ENCODE measurements at regions not wholly inside any gene's neighbourhood (a gene's known extent, or its start where the extent isn't known, plus 50 kb on each side); places are given as distances from the start of the nearest gene placed in this dataset.
"Not testable (repeated sequence)": the region's sequence is repeated elsewhere in the genome, so short reads cannot be mapped to it uniquely, and the experiment has no call there.

DNA sequence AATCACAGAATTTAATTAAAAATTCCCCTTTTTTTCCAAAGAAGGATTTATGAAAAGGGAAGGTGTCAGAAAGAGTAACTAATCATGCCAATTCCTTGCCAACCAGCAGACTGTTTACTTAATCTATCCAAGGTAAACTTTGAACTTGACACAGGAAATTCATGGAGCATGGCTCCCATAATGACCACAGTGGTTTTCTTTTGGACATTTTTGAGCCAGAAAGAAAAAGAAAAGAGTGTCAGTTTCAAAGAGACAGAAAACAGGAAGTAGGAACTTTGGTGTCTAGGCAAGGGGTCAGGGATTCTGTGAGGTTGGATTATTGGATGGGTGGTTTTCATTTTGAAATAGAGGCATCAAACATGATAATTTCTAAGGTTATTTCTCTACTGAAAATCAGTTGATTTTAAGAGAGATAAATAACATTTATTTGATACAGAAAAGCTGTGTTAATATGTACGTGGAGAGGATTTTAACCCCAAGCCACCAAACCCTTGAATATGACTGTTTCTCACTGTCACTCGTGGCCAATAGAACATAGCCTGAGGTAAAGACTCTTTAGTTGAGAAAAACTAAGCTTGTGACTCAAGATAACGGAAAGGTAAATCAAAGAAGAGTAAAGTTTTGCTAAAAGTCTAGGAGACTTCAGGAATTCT, 196.1 kb downstream of the TTC6 start:
- no peak for DNase-seq

- DNase-seq = no peak
Observed at GRCh38 chr14:37792124-37792523, 196.7 kb downstream of the TTC6 start.

GRCh38 chr14:37796703-37797416, 201.4 kb downstream of the TTC6 start:
- no peak for DNase-seq

DNA sequence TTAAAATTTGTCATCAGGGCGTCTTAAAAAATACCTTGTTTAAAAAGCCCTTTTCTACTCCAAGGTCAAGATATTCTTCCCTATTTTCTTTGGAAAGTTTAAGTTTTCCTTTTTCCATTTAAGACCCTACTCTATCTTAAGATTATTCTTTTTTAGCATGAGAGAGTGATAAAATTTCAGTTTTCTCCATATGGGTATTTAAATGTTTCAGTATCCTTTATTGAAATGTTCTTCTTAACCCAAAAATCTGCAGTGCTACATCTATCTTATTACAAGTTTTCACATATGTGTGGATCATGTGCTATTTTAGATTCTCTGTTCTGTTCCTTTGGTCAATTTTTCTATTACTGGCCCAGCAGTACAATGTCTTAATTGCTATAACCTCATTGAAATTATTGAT, 202.2 kb downstream of the TTC6 start:
- DNase-seq = no peak

DNA sequence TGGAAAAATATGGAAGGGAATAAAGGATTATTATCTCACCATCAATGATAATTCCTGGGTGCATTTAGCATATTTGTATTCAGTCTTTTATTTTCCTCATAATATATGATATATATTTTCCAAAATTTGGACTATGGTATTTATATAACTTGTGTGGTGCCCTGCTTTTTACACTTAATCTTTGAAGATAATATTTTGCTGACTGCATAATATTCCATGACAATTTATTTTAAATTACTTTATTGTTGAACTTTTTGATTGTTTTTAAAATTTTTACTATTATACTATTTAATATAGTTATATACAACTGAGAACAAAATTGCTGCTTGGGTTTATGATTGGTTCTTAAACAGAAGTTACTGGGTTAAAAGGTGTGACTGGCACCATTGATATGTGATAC, 212.3 kb downstream of the TTC6 start:
- DNase-seq = no peak

- DNase-seq = no peak
Observed at GRCh38 chr14:37810094-37810801, 214.8 kb downstream of the TTC6 start.

- DNase-seq = no peak
Observed at GRCh38 chr14:37813732-37814131, 218.3 kb downstream of the TTC6 start.

DNA sequence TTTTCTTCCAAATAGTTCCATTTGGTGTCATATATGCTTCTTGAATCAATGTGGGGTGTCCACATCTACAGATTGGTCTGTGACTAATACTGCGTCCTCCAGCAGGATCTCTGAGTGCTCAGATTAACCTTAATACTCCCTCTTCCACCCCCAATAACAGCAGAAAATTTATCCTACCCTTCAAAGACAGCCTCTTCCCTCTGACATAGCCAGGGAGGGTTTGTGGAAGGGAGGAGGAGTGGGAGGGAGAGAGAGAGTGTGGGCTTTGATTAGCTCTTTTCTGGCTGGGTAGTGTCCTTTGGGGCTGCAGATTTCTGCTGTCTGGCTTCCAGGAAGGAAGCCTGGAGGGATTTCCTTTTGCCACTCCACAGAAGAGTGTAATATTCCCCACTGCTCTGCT, 220.7 kb downstream of the TTC6 start:
- DNase-seq = no peak

DNA sequence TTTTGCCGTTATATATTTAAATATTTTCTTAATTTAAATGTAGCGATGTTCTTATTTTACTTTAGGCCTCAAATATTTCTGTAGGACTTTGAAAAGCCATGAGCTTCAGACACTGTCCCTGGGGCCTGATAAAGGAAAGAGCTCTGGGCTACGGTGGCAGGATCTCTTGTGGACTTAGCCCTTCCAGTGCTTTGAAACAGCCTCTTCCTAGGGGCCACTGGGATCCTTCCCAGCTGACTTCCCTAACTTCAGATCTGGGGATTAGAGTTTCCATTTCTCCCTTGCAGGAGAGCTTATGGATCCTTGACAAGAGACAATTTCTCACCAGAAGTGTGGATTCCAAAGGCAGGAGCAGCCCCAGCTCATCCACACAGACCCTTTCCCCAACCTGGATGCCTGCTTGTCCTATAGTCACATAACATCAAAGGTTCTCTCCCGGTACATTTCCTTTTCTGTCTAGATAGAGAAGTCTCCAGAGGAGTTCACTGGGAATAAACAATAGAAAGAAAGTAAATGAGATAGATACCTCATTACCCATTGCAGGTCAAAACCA, 221.4 kb downstream of the TTC6 start:
- no peak for DNase-seq

GRCh38 chr14:37819155-37820015, 224.0 kb downstream of the TTC6 start:
- DNase-seq = no peak

GRCh38 chr14:37820810-37821209, 225.4 kb downstream of the TTC6 start:
- DNase-seq = not testable (repeated sequence)

DNA sequence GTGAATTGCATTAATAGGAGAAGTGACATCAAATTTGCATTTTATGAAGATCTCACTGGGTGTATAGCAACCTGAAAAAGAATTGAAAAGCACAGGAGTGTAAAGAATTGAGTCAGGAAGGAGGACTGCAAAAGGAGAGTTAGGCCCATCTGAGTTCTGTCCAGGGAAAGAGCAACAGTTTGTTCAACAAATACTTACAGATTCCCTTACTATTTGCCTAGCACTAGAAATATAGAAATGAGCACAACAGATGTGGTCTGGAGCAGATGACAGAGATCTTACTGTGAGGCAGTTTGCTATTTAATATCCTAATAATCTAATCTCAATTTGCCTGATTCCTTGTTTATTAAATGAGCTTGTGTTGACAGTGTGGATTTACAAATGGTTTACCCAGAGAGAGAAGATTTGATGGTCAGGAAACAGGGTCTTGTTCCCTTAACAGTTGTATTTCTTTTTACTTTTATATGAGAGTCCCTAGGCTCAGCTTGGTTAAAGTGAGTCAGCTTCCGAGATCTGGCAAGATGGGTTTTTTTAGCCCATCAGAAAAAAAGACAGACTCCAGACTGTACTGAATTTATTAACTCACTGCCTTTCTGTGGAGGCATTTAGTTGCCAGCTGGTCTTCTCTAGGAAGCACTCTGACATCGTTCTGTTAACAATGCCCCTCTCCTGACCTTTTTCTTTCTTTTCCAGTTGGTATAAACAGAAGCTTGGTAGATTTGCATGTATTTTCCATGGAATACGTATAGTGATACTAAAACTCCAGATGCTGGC, 229.7 kb downstream of the TTC6 start:
- no peak for DNase-seq

DNA sequence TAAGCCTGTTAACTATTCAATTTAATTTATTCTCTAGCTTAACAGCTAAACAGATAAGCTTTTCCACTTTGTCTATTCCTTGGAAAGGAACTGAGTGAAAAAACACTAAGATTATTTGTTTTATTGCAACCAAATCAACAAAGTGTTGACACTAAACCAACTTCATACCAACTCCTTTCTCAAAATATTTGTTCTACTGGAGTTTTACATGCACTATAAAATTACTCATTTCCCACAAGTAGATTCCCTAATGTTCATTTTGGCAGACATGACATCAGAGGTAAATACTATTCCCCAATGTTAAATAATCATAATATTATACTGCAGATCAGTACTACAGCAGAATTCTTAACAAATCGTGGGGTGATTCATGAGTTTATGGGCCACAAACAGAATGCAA, 231.4 kb downstream of the TTC6 start:
- DNase-seq = no peak

GRCh38 chr14:37830271-37830670, 234.8 kb downstream of the TTC6 start:
- DNase-seq = no peak

DNA sequence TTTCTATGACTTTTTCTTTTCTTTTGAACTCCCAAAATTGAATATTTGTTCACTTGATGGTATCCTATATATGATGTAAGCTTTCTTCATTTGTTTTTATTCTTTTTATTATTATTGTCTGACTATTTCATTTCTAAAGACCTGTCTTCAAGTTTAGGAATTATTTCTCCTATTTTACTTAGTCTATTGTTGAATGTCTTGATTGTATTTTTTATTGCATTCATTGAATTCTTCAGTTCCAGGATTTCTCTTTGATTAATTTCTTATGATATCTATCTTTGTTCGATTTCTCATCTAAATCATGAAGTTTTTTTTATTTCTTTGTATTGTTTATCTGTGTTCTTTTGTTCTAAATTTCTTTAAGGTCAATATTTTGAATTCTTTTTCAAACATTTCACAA, 238.8 kb downstream of the TTC6 start:
- DNase-seq = no peak

DNA sequence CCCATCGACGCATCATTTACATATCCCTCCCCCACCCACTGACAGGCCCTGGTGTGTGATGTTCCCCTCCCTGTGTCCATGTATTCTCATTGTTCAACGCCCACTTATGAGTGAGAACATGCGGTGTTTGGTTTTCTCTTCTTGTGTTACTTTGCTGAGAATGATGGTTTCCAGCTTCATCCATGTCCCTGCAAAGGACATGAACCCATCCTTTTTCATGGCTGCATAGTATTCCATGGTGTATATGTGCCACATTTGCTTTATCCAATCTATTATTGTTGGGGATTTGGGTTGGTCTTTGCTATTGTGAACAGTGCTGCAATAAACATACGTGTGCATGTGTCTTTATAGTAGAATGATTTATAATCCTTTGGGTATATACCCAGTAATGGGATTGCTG, 243.3 kb downstream of the TTC6 start:
- DNase-seq = not testable (repeated sequence)

- DNase-seq = not testable (repeated sequence)
Observed at GRCh38 chr14:37841039-37841438, 245.6 kb downstream of the TTC6 start.

GRCh38 chr14:37842106-37842505, 246.7 kb downstream of the TTC6 start:
- no peak for DNase-seq

- no peak for DNase-seq
Observed at GRCh38 chr14:37843954-37844607, 248.7 kb downstream of the TTC6 start.

DNA sequence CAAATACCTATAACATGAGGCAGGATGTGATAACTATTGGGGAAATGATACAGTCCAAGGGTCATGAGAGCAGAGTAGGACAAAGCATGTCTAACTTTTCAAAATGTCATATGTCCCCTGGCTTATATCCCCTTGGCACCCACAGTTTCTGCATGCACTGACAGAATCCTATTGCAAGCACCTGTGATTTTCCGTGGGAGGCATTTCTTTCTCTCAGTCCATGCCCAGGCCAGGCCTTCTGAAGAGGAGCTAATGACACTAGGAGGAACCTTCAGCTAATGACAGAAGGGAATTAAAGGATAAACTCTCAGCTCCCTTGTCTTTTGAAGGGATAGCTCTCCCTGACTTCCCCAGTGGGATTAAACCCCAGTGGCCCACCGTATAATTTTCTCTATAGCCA, 249.2 kb downstream of the TTC6 start:
- DNase-seq = no peak

GRCh38 chr14:37848985-37849621, 253.7 kb downstream of the TTC6 start:
- no peak for DNase-seq
